KMS-11 (cell line): ENCODE measurements at regions not wholly inside any gene's neighbourhood (a gene's known extent, or its start where the extent isn't known, plus 50 kb on each side); places are given as distances from the start of the nearest gene placed in this dataset.

Experiments used
- H2AFZ ChIP-seq: fragments of 200-600 bp; sonication (generic); 2 replicates; pipeline ENCODE4 v1.6.1; 2016; ENCODE audit warnings: antibody characterized with exemption, mixed run types, low read depth
- H3K27ac ChIP-seq: fragments of 200-600 bp; sonication (generic); 2 replicates; pipeline ENCODE4 v1.6.1; 2016; ENCODE audit warnings: mild to moderate bottlenecking, mixed run types
- H3K27me3 ChIP-seq: fragments of 200-600 bp; sonication (generic); 2 replicates; pipeline ENCODE4 v1.6.1; 2017; ENCODE audit warnings: mild to moderate bottlenecking, low read depth, mixed run types, moderate library complexity; ENCODE audit not compliant: insufficient read depth
- H3K36me3 ChIP-seq: fragments of 200-600 bp; sonication (generic); 2 replicates; pipeline ENCODE4 v1.6.1; 2017; ENCODE audit warnings: mild to moderate bottlenecking, mixed run types; ENCODE audit not compliant: insufficient read depth
- H3K4me1 ChIP-seq: fragments of 200-600 bp; sonication (generic); 2 replicates; pipeline ENCODE4 v1.6.1; 2016; ENCODE audit warnings: mild to moderate bottlenecking, low read depth, mixed run types; ENCODE audit not compliant: poor library complexity, severe bottlenecking
- H3K4me2 ChIP-seq: fragments of 200-600 bp; sonication (generic); 2 replicates; pipeline ENCODE4 v1.7.0; 2016; ENCODE audit warnings: mild to moderate bottlenecking, mixed run types
- H3K4me3 ChIP-seq: fragments of 200-600 bp; sonication (generic); IDR thresholded peaks from 2 replicates; pipeline ENCODE4 v1.6.1; 2017; ENCODE audit warnings: low read depth, low read length, mixed read lengths; ENCODE audit not compliant: insufficient read depth
- H3K79me2 ChIP-seq: fragments of 200-600 bp; sonication (generic); 2 replicates; pipeline ENCODE4 v1.6.1; 2016; ENCODE audit warnings: low read depth, mixed run types; ENCODE audit not compliant: insufficient read depth
- H3K9ac ChIP-seq: fragments of 200-600 bp; sonication (generic); 2 replicates; pipeline ENCODE4 v1.6.1; 2016; ENCODE audit warnings: mild to moderate bottlenecking, mixed run types
- H4K20me1 ChIP-seq: fragments of 200-600 bp; sonication (generic); 2 replicates; pipeline ENCODE4 v1.6.1; 2016; ENCODE audit warnings: mild to moderate bottlenecking, mixed run types; ENCODE audit not compliant: insufficient read depth
- TF ChIP-seq, protein P1 (sequence below): fragments of 200-600 bp; sonication (generic); conservative IDR thresholded peaks from 2 replicates; pipeline ENCODE4 v1.6.1; 2017; ENCODE audit warnings: low read depth, mild to moderate bottlenecking, antibody characterized with exemption, low read length, moderate library complexity, mixed read lengths

DNA sequence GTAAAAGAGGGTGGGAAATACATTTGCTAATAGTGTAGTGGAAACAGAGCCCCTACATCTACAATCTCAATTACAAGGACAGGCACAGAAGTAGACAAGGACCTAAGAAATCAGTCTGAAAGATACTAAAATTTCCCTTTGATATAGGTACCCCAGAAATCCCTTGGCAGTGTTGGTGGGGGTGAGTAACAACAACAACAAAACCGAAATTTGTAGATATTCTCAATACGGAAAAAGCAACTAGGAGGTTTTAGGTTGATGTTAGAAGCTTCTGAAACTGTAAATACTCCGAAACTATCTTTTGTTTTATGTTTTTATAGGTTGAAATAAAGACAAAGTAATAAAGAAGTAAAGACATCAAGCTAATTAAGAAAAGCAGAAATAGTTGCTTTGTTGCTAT lies 323.1 kb upstream of the CBLB start:
- Histone ChIP-seq H3K36me3 (no peaks in the 10 kb centered on the region), H3K4me1 (no peaks in the 10 kb centered on the region), H3K4me3 (no peak overlapping the region), H4K20me1 (no peaks in the 10 kb centered on the region), H3K27me3 (peaks cover 12% of the 10 kb centered on the region; the same call in 1 of the 2 replicates), H3K79me2 (no peaks in the 10 kb centered on the region), H2AFZ (no peak overlapping the region), H3K4me2 (no peak overlapping the region), H3K27ac (no peak overlapping the region), H3K9ac (no peak overlapping the region)
- TF ChIP-seq, protein P1, sequence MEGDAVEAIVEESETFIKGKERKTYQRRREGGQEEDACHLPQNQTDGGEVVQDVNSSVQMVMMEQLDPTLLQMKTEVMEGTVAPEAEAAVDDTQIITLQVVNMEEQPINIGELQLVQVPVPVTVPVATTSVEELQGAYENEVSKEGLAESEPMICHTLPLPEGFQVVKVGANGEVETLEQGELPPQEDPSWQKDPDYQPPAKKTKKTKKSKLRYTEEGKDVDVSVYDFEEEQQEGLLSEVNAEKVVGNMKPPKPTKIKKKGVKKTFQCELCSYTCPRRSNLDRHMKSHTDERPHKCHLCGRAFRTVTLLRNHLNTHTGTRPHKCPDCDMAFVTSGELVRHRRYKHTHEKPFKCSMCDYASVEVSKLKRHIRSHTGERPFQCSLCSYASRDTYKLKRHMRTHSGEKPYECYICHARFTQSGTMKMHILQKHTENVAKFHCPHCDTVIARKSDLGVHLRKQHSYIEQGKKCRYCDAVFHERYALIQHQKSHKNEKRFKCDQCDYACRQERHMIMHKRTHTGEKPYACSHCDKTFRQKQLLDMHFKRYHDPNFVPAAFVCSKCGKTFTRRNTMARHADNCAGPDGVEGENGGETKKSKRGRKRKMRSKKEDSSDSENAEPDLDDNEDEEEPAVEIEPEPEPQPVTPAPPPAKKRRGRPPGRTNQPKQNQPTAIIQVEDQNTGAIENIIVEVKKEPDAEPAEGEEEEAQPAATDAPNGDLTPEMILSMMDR: no peak

DNA sequence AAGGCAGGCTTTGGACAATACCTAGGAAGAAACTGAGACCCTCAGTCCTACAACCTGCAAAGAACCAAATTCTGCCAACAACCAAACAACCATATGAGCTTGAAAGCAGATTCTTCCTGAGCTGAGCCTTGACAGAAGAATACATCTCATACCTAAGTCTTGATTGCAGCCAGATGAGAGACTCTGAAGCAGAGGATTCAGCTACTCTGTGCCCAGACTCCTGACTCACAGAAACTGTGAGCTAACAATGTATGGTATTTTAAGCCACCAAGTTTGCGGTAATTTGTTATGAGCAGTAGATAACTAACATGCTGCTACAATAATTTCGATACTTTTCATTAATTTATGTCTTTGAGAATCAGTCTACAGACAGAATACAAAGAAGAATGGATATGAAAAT lies 325.1 kb upstream of the CBLB start:
- Histone ChIP-seq H3K4me2 (no peak overlapping the region), H3K36me3 (no peaks in the 10 kb centered on the region), H4K20me1 (no peaks in the 10 kb centered on the region), H2AFZ (no peak overlapping the region), H3K9ac (no peak overlapping the region), H3K79me2 (no peaks in the 10 kb centered on the region), H3K27me3 (no peaks in the 10 kb centered on the region), H3K27ac (no peak overlapping the region), H3K4me1 (no peaks in the 10 kb centered on the region), H3K4me3 (no peak overlapping the region)
- TF ChIP-seq, protein P1: no peak

DNA sequence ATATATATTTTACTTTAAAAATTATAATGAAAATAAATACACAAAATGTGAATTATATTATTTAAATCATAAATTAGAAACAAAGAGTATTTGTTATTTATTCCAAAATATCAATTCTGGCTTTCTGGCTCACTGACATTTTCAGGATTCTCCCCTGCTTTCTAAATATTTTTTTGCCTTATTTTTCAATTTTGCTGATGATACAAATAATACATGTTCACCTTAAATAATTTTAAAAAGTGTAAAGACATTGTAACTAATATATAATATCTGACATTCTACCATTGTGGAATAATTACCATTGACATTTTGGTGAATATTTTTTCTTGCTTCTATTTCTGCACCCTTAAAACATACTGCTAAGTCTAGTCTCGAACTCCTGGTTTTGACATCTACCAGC lies 325.9 kb upstream of the CBLB start:
- no peak overlapping the region for H2AFZ ChIP-seq
- H3K27ac ChIP-seq: no peak overlapping the region
- H4K20me1 ChIP-seq: no peaks in the 10 kb centered on the region
- no peak overlapping the region for H3K4me2 ChIP-seq
- no peaks in the 10 kb centered on the region for H3K4me1 ChIP-seq
- no peaks in the 10 kb centered on the region for H3K79me2 ChIP-seq
- TF ChIP-seq, protein P1: no peak
- H3K27me3 ChIP-seq: no peaks in the 10 kb centered on the region
- no peak overlapping the region for H3K4me3 ChIP-seq
- no peaks in the 10 kb centered on the region for H3K36me3 ChIP-seq
- no peak overlapping the region for H3K9ac ChIP-seq

DNA sequence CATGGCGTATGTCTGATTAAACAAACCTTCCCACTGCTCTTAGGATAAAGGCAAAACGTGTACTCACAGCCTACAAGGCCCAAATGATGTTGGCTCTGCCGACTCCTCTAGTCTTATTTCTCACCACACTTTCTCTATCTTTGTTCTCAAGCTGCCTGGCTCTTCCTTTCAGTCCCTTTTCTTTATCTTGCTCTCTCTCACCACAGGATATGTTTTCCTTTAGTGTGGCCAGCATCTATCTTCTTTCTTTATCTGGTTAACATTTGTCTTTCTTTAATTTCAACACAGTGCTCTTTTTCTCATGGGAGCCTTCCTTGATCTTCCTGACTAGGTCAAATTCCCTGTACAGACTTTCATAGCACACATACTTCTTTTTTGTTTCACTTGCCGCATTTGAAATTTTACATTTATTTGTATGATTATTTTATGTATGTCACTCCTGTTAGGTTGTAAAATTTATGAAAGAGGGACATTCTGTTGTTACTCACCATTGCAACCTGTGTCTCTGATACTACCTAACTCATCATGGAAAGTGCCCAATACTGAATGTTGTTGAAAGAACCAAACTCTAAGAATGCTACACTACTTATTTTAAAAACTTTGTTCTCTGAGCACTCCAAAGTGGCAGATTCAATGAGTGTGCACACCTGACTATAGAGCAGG lies 328.9 kb upstream of the CBLB start:
- H3K27ac ChIP-seq: no peak overlapping the region
- H3K79me2 ChIP-seq: no peaks in the 10 kb centered on the region
- H3K4me3 ChIP-seq: no peak overlapping the region
- H3K4me1 ChIP-seq: no peaks in the 10 kb centered on the region
- H4K20me1 ChIP-seq: no peaks in the 10 kb centered on the region
- H2AFZ ChIP-seq: no peak overlapping the region
- no peak overlapping the region for H3K9ac ChIP-seq
- TF ChIP-seq, protein P1: no peak
- H3K36me3 ChIP-seq: no peaks in the 10 kb centered on the region
- H3K4me2 ChIP-seq: no peak overlapping the region
- H3K27me3 ChIP-seq: no peaks in the 10 kb centered on the region
